ENCODE measurements at regions not wholly inside any gene's neighbourhood (a gene's known extent, or its start where the extent isn't known, plus 50 kb on each side); places are given as distances from the start of the nearest gene placed in this dataset.

DNA sequence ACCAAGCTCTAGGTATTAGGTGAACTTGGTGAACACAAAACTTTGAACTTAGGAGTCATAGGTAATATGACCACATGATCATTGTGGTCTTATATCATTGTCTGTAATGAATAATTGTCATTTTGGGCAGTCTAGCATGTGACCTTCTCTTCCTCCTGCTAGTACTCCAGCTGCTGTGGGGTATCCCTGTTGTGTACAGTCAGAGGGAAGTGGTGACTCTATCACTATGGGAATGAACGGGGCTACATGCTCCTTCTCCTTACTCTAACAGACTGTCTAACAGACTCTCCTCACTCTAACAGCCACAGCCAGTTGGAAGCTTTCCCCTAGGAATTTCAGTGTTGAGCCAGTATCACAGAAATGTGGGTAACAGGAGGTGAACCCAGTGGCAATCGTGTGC is 68.2 kb upstream of the NEDD4L start:
- TF ChIP-seq, protein P1, sequence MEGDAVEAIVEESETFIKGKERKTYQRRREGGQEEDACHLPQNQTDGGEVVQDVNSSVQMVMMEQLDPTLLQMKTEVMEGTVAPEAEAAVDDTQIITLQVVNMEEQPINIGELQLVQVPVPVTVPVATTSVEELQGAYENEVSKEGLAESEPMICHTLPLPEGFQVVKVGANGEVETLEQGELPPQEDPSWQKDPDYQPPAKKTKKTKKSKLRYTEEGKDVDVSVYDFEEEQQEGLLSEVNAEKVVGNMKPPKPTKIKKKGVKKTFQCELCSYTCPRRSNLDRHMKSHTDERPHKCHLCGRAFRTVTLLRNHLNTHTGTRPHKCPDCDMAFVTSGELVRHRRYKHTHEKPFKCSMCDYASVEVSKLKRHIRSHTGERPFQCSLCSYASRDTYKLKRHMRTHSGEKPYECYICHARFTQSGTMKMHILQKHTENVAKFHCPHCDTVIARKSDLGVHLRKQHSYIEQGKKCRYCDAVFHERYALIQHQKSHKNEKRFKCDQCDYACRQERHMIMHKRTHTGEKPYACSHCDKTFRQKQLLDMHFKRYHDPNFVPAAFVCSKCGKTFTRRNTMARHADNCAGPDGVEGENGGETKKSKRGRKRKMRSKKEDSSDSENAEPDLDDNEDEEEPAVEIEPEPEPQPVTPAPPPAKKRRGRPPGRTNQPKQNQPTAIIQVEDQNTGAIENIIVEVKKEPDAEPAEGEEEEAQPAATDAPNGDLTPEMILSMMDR (IDR thresholded peaks at IDR 0.05; ENCODE audit: insufficient read depth, low read length, poor library complexity, severe bottlenecking), result no peak
- TF ChIP-seq EZH2phosphoT487 (conservative IDR thresholded peaks at IDR 0.05; ENCODE audit: low read length), result no peak
- Histone ChIP-seq H3K4me3 (ENCODE audit: insufficient read depth, low read length, poor library complexity, severe bottlenecking) (no peak overlapping the region), H3K27me3 (ENCODE audit: low read length) (no peaks in the 10 kb centered on the region), H3K36me3 (ENCODE audit: low read length) (no peaks in the 10 kb centered on the region), H3K9me2 (replicated peaks; ENCODE audit: insufficient read depth, low read length) (no peaks in the 10 kb centered on the region), H4K20me1 (ENCODE audit: low read depth, low read length) (no peaks in the 10 kb centered on the region), H3F3A (ENCODE audit: insufficient read depth) (no peaks in the 10 kb centered on the region), H3K9ac (ENCODE audit: low read length) (no peak overlapping the region), H2AFZ (ENCODE audit: low read depth, low read length, severe bottlenecking) (no peak overlapping the region), H3K27ac (ENCODE audit: low read depth, low read length) (no peak overlapping the region), H3K4me2 (ENCODE audit: low read depth, low read length, poor library complexity, severe bottlenecking) (no peak overlapping the region), H3K79me2 (ENCODE audit: insufficient read depth, low read length) (no peaks in the 10 kb centered on the region), H3K9me3 (ENCODE audit: insufficient read depth, low read length) (no peaks in the 10 kb centered on the region)

DNA sequence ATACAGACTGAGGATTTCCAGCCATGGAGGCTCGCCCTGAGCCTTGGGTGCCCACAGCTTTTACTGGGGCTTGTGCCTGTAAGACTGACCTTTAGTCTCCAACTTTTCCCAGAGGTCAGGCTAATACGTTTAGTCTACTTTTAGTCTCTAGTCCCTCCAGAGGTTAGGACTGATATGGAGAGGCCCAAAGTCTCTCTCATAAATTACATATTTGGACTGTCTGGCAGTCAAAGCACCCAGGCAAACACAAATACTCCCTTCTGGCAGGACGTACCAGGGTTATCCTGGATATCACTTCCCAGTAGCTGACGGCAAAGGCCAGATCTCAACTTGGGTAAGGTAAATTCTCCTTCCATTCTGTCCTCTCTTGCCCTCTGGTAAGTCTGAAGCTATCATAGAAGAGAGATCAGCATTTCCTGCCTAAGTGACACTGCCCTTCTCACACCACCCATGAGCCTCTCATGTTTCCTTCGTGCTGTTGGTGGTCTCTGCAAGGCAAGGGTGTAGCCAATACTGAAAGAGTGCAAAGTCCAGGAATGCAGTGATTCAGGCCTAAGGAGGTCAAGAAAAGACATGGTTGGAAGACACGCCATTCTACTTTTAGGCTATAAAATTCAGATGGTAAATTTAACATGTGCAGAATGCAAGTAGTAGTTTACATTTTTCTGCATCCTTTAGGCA is 69.3 kb upstream of the NEDD4L start:
- Histone ChIP-seq H2AFZ (ENCODE audit: low read depth, low read length, severe bottlenecking) (no peak overlapping the region), H3K27ac (ENCODE audit: low read depth, low read length) (no peak overlapping the region)
- TF ChIP-seq, protein P1 (IDR thresholded peaks at IDR 0.05; ENCODE audit: insufficient read depth, low read length, poor library complexity, severe bottlenecking), result no peak
- no peak for TF ChIP-seq EZH2phosphoT487 (conservative IDR thresholded peaks at IDR 0.05; ENCODE audit: low read length)

DNA sequence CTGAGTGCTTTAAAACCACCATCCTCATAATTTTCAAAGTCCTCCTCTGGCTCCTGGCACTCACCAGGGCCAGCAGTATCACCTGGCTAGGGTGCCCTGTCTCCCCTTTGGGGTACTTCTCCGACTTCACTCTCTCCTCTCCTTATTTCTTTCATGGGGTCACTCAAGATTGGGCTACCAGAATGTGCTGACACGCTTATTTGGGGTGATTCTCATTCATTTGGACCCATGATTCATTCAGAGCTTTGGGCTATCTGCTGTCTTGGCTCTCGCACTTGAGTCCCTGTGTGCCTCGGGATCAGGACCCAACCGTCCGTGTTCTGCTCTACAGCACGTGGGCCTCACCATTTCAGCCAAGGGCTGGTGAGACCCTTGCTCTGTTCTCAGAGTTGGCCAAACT is 70.1 kb upstream of the NEDD4L start:
- Histone ChIP-seq H3K79me2 (ENCODE audit: insufficient read depth, low read length) (no peaks in the 10 kb centered on the region), H3K27me3 (ENCODE audit: low read length) (no peaks in the 10 kb centered on the region), H3F3A (ENCODE audit: insufficient read depth) (no peaks in the 10 kb centered on the region), H2AFZ (ENCODE audit: low read depth, low read length, severe bottlenecking) (no peak overlapping the region), H3K9ac (ENCODE audit: low read length) (no peak overlapping the region), H3K36me3 (ENCODE audit: low read length) (no peaks in the 10 kb centered on the region), H3K27ac (ENCODE audit: low read depth, low read length) (no peak overlapping the region), H4K20me1 (ENCODE audit: low read depth, low read length) (no peaks in the 10 kb centered on the region), H3K4me3 (ENCODE audit: insufficient read depth, low read length, poor library complexity, severe bottlenecking) (no peak overlapping the region), H3K9me2 (replicated peaks; ENCODE audit: insufficient read depth, low read length) (no peaks in the 10 kb centered on the region), H3K9me3 (ENCODE audit: insufficient read depth, low read length) (no peaks in the 10 kb centered on the region), H3K4me2 (ENCODE audit: low read depth, low read length, poor library complexity, severe bottlenecking) (no peak overlapping the region)
- TF ChIP-seq EZH2phosphoT487 (conservative IDR thresholded peaks at IDR 0.05; ENCODE audit: low read length), result no peak
- TF ChIP-seq, protein P1 (IDR thresholded peaks at IDR 0.05; ENCODE audit: insufficient read depth, low read length, poor library complexity, severe bottlenecking), result no peak

More for the DNA sequence above, 69.3 kb upstream of the NEDD4L start:
- no peak overlapping the region for H3K4me2 ChIP-seq (ENCODE audit: low read depth, low read length, poor library complexity, severe bottlenecking)
- no peaks in the 10 kb centered on the region for H3K36me3 ChIP-seq (ENCODE audit: low read length)
- H3K9me3 ChIP-seq (ENCODE audit: insufficient read depth, low read length), result no peaks in the 10 kb centered on the region
- H3K79me2 ChIP-seq (ENCODE audit: insufficient read depth, low read length), result no peaks in the 10 kb centered on the region
- no peaks in the 10 kb centered on the region for H3K27me3 ChIP-seq (ENCODE audit: low read length)
- no peaks in the 10 kb centered on the region for H4K20me1 ChIP-seq (ENCODE audit: low read depth, low read length)
- no peaks in the 10 kb centered on the region for H3F3A ChIP-seq (ENCODE audit: insufficient read depth)
- H3K4me3 ChIP-seq (ENCODE audit: insufficient read depth, low read length, poor library complexity, severe bottlenecking), result no peak overlapping the region
- no peaks in the 10 kb centered on the region for H3K9me2 ChIP-seq (replicated peaks; ENCODE audit: insufficient read depth, low read length)
- H3K9ac ChIP-seq (ENCODE audit: low read length), result no peak overlapping the region
